ENCODE measurements at regions not wholly inside any gene's neighbourhood (a gene's known extent, or its start where the extent isn't known, plus 50 kb on each side); places are given as distances from the start of the nearest gene placed in this dataset.

- H3K79me1 ChIP-seq (ENCODE audit: low read depth, low read length), result no peaks in the 10 kb centered on the region
- no peak overlapping the region for H2AK5ac ChIP-seq (ENCODE audit: low read depth, low read length)
- H3K56ac ChIP-seq (replicated peaks; ENCODE audit: insufficient read length, low read depth, low read length), result no peak overlapping the region
- H3K18ac ChIP-seq (ENCODE audit: extremely low read depth, low read length), result no peak overlapping the region
- no peaks in the 10 kb centered on the region; a peak in 2 of 7 replicates for H3K4me1 ChIP-seq (replicated peaks in 1 of 4; ENCODE audit: control insufficient read depth in 3 of 4, insufficient read depth in 4 of 4, low read length in 3 of 4)
- no peak for FAIRE-seq
- H3K79me2 ChIP-seq (ENCODE audit: control insufficient read depth in 1 of 2, insufficient read depth in 2 of 2, low read length in 2 of 2), result no peaks in the 10 kb centered on the region
- whole genome bisulfite sequencing, 2 experiments (ENCODE audit: extremely low coverage in 1 of 2, insufficient coverage in 1 of 2, insufficient read length in 1 of 2, insufficient replicate concordance in 2 of 2, low coverage in 1 of 2, low lambda C conversion rate in 2 of 2, missing lambda C conversion rate in 1 of 2), result 85% methylated on average over 5 of the region's 5 CpGs; no CpG with 5 or more reads in 1 of the 2 experiments
- H2AFZ ChIP-seq (ENCODE audit: low read length), result no peak overlapping the region
- H3K27ac ChIP-seq (ENCODE audit: low read depth, low read length), result no peak overlapping the region
- H2BK12ac ChIP-seq (ENCODE audit: low read depth, low read length), result peak overlapping the region; percentile 53; the same call in 1 of the 2 replicates
- no peak overlapping the region for H3K4me2 ChIP-seq (ENCODE audit: insufficient read depth in 1 of 2, low read depth in 2 of 2, low read length in 2 of 2)
- H4K20me1 ChIP-seq (replicated peaks in 1 of 2; ENCODE audit: control insufficient read depth in 1 of 2, insufficient read depth in 2 of 2, low read length in 2 of 2), result no peaks in the 10 kb centered on the region
- H3K9ac ChIP-seq (replicated peaks in 1 of 4; ENCODE audit: extremely low read depth in 1 of 4, low read depth in 3 of 4, low read length in 3 of 4), result no peak overlapping the region
- H3K4me3 ChIP-seq (ENCODE audit: extremely low read depth in 1 of 4, insufficient read depth in 2 of 4, low read depth in 3 of 4, low read length in 4 of 4), result no peak overlapping the region
- peak overlapping the region; percentile 95; the same call in 1 of the 2 replicates for H2BK20ac ChIP-seq (ENCODE audit: low read length)
- no peak overlapping the region for H2BK120ac ChIP-seq (replicated peaks; ENCODE audit: low read depth, low read length)
- H3K27me3 ChIP-seq (replicated peaks in 1 of 4; ENCODE audit: control insufficient read depth in 3 of 4, extremely low read depth in 1 of 4, insufficient read depth in 3 of 4, low read length in 3 of 4), result no peaks in the 10 kb centered on the region
- no peak overlapping the region for H3K14ac ChIP-seq (ENCODE audit: insufficient read length)
- no peak overlapping the region for H3K4ac ChIP-seq (replicated peaks; ENCODE audit: insufficient read length, low read depth, low read length)
- no peak overlapping the region for H4K5ac ChIP-seq (ENCODE audit: insufficient read length, low read depth, low read length)
- H2BK15ac ChIP-seq (ENCODE audit: low read length), result no peak overlapping the region; the same call in 1 of the 2 replicates
- peaks cover 2% of the 10 kb centered on the region; the same call in 1 of the 2 replicates for H3K23me2 ChIP-seq (ENCODE audit: low read depth, low read length)
- H3K23ac ChIP-seq (ENCODE audit: insufficient read length), result no peak overlapping the region
- no peak overlapping the region for H4K8ac ChIP-seq (ENCODE audit: extremely low read depth, insufficient read depth, low read length)
- H2BK5ac ChIP-seq (ENCODE audit: low read depth, low read length), result no peak overlapping the region
- CTCF ChIA-PET (ENCODE audit: partially characterized antibody), result no interaction called here
- no peaks in the 10 kb centered on the region for H3K9me3 ChIP-seq (ENCODE audit: insufficient read depth in 2 of 2, low read depth in 1 of 2, low read length in 1 of 2)
- H3K36me3 ChIP-seq (ENCODE audit: control insufficient read depth in 2 of 4, insufficient read depth in 4 of 4, low read length in 3 of 4), result no peaks in the 10 kb centered on the region
- POLR2A ChIA-PET (ENCODE audit: partially characterized antibody), result no interaction called here
- no peak overlapping the region for H4K91ac ChIP-seq (replicated peaks; ENCODE audit: insufficient read length, low read length)
- peak in 1 of 2 experiments; percentile 26 for DNase-seq (ENCODE audit: low read depth in 1 of 2, low spot score in 2 of 2)
- TF ChIP-seq NANOG (IDR thresholded peaks at IDR 0.05; ENCODE audit: insufficient read depth, low read depth, low read length, poor library complexity, severe bottlenecking) (no peak), SRF (IDR thresholded peaks at IDR 0.05; ENCODE audit: low read depth, low read length) (no peak), CHD1 (IDR thresholded peaks at IDR 0.05; ENCODE audit: low read depth, low read length) (no peak), E2F6 (IDR thresholded peaks at IDR 0.05) (no peak), BACH1 (IDR thresholded peaks at IDR 0.05; ENCODE audit: low read length) (no peak), GTF2F1 (IDR thresholded peaks at IDR 0.05; ENCODE audit: borderline replicate concordance, low read depth, low read length) (no peak), EP300 (IDR thresholded peaks at IDR 0.05; ENCODE audit: borderline replicate concordance in 1 of 2, low read depth in 2 of 2, low read length in 2 of 2) (no peak), POLR2AphosphoS5 (IDR thresholded peaks at IDR 0.05; ENCODE audit: low read depth, low read length) (no peak), MAX (IDR thresholded peaks at IDR 0.05) (no peak), RFX5 (IDR thresholded peaks at IDR 0.05; ENCODE audit: borderline replicate concordance, low read depth, low read length) (no peak), ATF2 (IDR thresholded peaks at IDR 0.05; ENCODE audit: low read length) (no peak), RBBP5 (IDR thresholded peaks at IDR 0.05; ENCODE audit: borderline replicate concordance, low read depth, low read length) (no peak)
Observed at GRCh38 chr2:16130541-16130880, 190.2 kb downstream of the MYCN start.

Measured in H1 (cell line).